SU-DHL-6 (cell line): ENCODE measurements at regions not wholly inside any gene's neighbourhood (a gene's known extent, or its start where the extent isn't known, plus 50 kb on each side); places are given as distances from the start of the nearest gene placed in this dataset.
"Not testable (repeated sequence)": the region's sequence is repeated elsewhere in the genome, so short reads cannot be mapped to it uniquely, and the experiment has no call there.

ENCODE experiments used
- H2AFZ ChIP-seq: fragments of 200-600 bp; sonication (generic); 2 replicates; pipeline ENCODE4 v1.6.1; 2014; ENCODE audit warnings: low read depth, mild to moderate bottlenecking, moderate library complexity, mixed read lengths, antibody characterized with exemption, low read length; ENCODE audit not compliant: severe bottlenecking
- H3F3A ChIP-seq: fragments of 200-600 bp; shearing (Covaris generic); 2 replicates; pipeline ENCODE4 v1.6.0; 2016; ENCODE audit warnings: antibody characterized with exemption, mild to moderate bottlenecking; ENCODE audit not compliant: insufficient read depth
- H3K27ac ChIP-seq: fragments of 200-600 bp; sonication (generic); 2 replicates; pipeline ENCODE4 v1.5.1; 2016; ENCODE audit warnings: low read depth, mild to moderate bottlenecking, low read length, moderate library complexity, mixed read lengths
- H3K27me3 ChIP-seq: fragments of 200-600 bp; sonication (generic), shearing (Covaris generic); 2 replicates; pipeline ENCODE4 v1.6.0; 2014; ENCODE audit warnings: mild to moderate bottlenecking, low read length
- H3K36me3 ChIP-seq: fragments of 200-600 bp; sonication (generic); 2 replicates; pipeline ENCODE4 v1.6.1; 2014; ENCODE audit warnings: mild to moderate bottlenecking, low read length, mixed read lengths
- H3K4me2 ChIP-seq: fragments of 300-600, 200-600 bp; shearing (Covaris generic), sonication (generic); 2 replicates; pipeline ENCODE4 v1.6.0; 2014; ENCODE audit warnings: low read length, low read depth, mild to moderate bottlenecking; ENCODE audit not compliant: poor library complexity, severe bottlenecking
- H3K4me3 ChIP-seq: fragments of 200-600 bp; sonication (generic); 2 replicates; pipeline ENCODE4 v1.5.1; 2014; ENCODE audit warnings: antibody characterized with exemption, low read length, mild to moderate bottlenecking, mixed read lengths; ENCODE audit not compliant: insufficient read depth, poor library complexity, severe bottlenecking
- H3K79me2 ChIP-seq: fragments of 200-600 bp; sonication (generic); 2 replicates; pipeline ENCODE4 v1.6.1; 2014; ENCODE audit warnings: mild to moderate bottlenecking, low read length, moderate library complexity; ENCODE audit not compliant: insufficient read depth
- H3K9ac ChIP-seq: fragments of 200-600 bp; sonication (generic); 2 replicates; pipeline ENCODE4 v1.7.0; 2014; ENCODE audit warnings: mild to moderate bottlenecking, low read length
- H3K9me2 ChIP-seq: fragments of 200-600 bp; sonication (generic); replicated peaks from 2 replicates; pipeline ENCODE4 v1.6.1; 2014; ENCODE audit warnings: low read length; ENCODE audit not compliant: insufficient read depth
- H3K9me3 ChIP-seq: fragments of 200-600 bp; sonication (generic); 2 replicates; pipeline ENCODE4 v1.6.1; 2014; ENCODE audit warnings: low read length, mixed read lengths; ENCODE audit not compliant: insufficient read depth
- H4K20me1 ChIP-seq: fragments of 200-600 bp; sonication (generic); 2 replicates; pipeline ENCODE4 v1.6.1; 2014; ENCODE audit warnings: low read depth, mild to moderate bottlenecking, antibody characterized with exemption, low read length, moderate library complexity, mixed read lengths
- EZH2phosphoT487 ChIP-seq: fragments of 200-600 bp; sonication (generic), shearing (Covaris generic); conservative IDR thresholded peaks from 2 replicates; pipeline ENCODE4 v1.6.1; 2018; ENCODE audit warnings: mild to moderate bottlenecking, antibody characterized with exemption, low read length, moderate library complexity, mixed read lengths
- TF ChIP-seq, protein P1 (sequence below): fragments of 200-600 bp; sonication (generic); IDR thresholded peaks from one replicate; pipeline ENCODE4 v1.5.1; 2017; ENCODE audit warnings: antibody characterized with exemption, mild to moderate bottlenecking, low read length, moderate library complexity; ENCODE audit not compliant: insufficient read depth, poor library complexity, severe bottlenecking

DNA sequence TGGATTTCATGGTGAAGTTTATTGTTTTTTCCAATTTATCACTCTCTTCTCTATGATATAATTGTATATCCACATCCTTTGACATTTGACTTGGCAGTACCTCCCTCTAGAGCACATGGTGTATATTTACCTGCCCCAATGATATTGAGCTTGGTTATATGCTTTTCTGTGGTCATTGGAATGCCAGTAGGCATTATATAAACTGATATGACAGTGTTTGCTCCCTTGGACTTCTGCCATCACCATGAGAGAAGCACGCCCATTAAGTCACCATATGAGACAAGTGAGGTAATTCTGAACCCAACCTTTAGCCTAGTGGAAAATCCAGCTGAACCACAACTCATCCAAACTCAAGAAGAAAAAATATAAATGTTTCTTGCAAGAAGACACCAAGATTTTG lies 2761.5 kb downstream of the ARAP2 start:
- Histone ChIP-seq H3F3A (no peaks in the 10 kb centered on the region), H3K4me3 (no peak overlapping the region), H3K9ac (no peak overlapping the region), H3K79me2 (no peaks in the 10 kb centered on the region), H3K9me2 (no peaks in the 10 kb centered on the region), H2AFZ (no peak overlapping the region), H3K9me3 (no peaks in the 10 kb centered on the region), H4K20me1 (no peaks in the 10 kb centered on the region), H3K36me3 (no peaks in the 10 kb centered on the region), H3K27me3 (no peaks in the 10 kb centered on the region), H3K27ac (no peak overlapping the region), H3K4me2 (no peak overlapping the region)
- TF ChIP-seq, protein P1, sequence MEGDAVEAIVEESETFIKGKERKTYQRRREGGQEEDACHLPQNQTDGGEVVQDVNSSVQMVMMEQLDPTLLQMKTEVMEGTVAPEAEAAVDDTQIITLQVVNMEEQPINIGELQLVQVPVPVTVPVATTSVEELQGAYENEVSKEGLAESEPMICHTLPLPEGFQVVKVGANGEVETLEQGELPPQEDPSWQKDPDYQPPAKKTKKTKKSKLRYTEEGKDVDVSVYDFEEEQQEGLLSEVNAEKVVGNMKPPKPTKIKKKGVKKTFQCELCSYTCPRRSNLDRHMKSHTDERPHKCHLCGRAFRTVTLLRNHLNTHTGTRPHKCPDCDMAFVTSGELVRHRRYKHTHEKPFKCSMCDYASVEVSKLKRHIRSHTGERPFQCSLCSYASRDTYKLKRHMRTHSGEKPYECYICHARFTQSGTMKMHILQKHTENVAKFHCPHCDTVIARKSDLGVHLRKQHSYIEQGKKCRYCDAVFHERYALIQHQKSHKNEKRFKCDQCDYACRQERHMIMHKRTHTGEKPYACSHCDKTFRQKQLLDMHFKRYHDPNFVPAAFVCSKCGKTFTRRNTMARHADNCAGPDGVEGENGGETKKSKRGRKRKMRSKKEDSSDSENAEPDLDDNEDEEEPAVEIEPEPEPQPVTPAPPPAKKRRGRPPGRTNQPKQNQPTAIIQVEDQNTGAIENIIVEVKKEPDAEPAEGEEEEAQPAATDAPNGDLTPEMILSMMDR, result no peak
- TF ChIP-seq EZH2phosphoT487, result no peak

DNA sequence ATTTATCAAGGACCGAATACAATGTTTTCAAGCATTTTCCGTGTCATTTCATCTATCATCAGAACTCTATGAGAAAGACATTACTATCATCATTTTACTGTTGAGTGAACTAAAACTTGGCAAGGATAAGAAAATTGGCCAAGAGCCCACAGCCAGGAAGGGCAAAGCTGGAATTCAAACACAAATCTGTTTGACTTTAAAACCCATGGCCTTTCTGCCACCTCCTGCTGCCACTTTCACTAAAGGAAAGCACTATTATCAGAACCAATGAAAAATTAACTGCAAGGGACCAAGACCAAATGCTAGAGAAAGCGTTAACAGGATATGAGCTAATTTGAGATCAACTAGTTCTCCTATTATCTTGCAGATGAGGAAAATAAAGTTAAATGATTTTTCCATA lies 2759.2 kb downstream of the ARAP2 start:
- H3K4me2 ChIP-seq, result no peak overlapping the region
- H2AFZ ChIP-seq, result no peak overlapping the region
- H3F3A ChIP-seq, result no peaks in the 10 kb centered on the region
- TF ChIP-seq, protein P1, result no peak
- no peak for TF ChIP-seq EZH2phosphoT487
- no peaks in the 10 kb centered on the region for H3K27me3 ChIP-seq
- H3K4me3 ChIP-seq, result no peak overlapping the region
- no peaks in the 10 kb centered on the region for H3K79me2 ChIP-seq
- no peak overlapping the region for H3K9ac ChIP-seq
- no peak overlapping the region for H3K27ac ChIP-seq
- H3K9me2 ChIP-seq, result no peaks in the 10 kb centered on the region
- H3K36me3 ChIP-seq, result no peaks in the 10 kb centered on the region
- H4K20me1 ChIP-seq, result no peaks in the 10 kb centered on the region
- H3K9me3 ChIP-seq, result no peaks in the 10 kb centered on the region

DNA sequence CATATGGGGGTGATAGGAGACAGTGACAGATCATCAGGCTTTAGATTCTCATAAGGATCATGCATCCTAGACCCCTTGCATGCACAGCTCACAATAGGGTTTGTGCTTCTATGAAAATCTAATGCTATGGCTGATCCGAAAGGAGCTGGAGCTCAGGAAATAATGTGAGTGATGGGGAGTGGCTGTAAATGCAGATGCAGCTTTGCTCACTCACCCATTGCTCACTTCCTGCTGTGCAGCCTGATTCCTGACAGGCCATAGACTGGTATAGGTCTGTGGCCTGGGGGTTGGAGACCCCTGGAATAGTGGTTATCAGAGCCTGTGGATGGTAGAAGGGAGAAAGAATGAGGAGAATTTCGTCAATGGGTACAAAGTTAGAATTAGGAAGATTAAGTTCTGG lies 2751.1 kb downstream of the ARAP2 start:
- Histone ChIP-seq H2AFZ (no peak overlapping the region), H3F3A (no peaks in the 10 kb centered on the region), H3K36me3 (no peaks in the 10 kb centered on the region), H3K9me3 (no peaks in the 10 kb centered on the region), H3K9ac (no peak overlapping the region), H3K4me3 (no peak overlapping the region), H3K4me2 (no peak overlapping the region), H4K20me1 (no peaks in the 10 kb centered on the region), H3K9me2 (no peaks in the 10 kb centered on the region), H3K27me3 (no peaks in the 10 kb centered on the region), H3K79me2 (no peaks in the 10 kb centered on the region), H3K27ac (no peak overlapping the region)
- TF ChIP-seq, protein P1, result no peak

DNA sequence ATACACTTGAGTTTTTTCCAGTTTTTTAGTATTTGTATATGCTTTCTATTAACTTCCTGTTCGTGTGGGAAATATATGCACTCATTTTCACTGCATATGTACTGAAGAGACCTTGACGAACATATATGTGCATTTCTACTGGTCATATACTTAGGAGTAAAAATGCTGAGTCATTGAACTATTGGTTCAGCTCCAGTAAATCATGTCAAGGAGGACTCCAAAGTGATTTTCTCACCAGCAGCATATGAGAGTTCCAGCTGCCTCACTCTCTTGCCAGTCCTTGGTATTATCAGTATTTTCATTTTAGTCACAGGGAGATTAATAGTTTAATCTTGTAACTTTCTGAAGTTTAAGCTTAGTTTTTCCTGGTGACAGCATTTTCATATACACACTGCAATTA lies 2750.2 kb downstream of the ARAP2 start:
- Histone ChIP-seq H3K9me2 (no peaks in the 10 kb centered on the region), H3K9me3 (no peaks in the 10 kb centered on the region), H3K27ac (no peak overlapping the region), H3K36me3 (no peaks in the 10 kb centered on the region), H3F3A (no peaks in the 10 kb centered on the region), H3K4me2 (no peak overlapping the region), H3K4me3 (no peak overlapping the region), H3K79me2 (no peaks in the 10 kb centered on the region), H3K9ac (no peak overlapping the region), H4K20me1 (no peaks in the 10 kb centered on the region), H3K27me3 (no peaks in the 10 kb centered on the region), H2AFZ (no peak overlapping the region)
- TF ChIP-seq, protein P1, result no peak
- TF ChIP-seq EZH2phosphoT487, result no peak

DNA sequence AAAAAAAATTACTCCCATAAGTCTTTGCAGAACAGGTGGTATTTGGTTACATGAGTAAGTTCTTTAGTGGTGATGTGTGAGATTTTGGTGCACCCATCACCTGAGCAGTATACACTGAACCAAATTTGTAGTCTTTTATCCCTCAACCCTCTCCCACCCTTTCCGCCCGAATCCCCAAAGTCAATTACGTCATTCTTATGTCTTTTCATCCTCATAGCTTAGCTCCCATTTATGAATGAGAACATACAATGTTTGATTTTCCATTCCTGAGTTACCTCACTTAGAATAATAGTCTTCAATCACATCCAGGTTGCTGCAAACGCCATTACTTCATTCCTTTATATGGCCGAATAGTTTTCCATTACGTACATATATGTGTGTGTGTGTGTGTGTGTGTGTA lies 2742.7 kb downstream of the ARAP2 start:
- H3K79me2 ChIP-seq, H3K4me2 ChIP-seq, H2AFZ ChIP-seq, H3K27ac ChIP-seq, H3K9me3 ChIP-seq, H3K36me3 ChIP-seq, H3K27me3 ChIP-seq, H3K4me3 ChIP-seq, H3K9me2 ChIP-seq, H4K20me1 ChIP-seq, H3F3A ChIP-seq, H3K9ac ChIP-seq: not testable (repeated sequence)
